Breast epithelium (tissue), 4 donors: ENCODE measurements at regions not wholly inside any gene's neighbourhood (a gene's known extent, or its start where the extent isn't known, plus 50 kb on each side); places are given as distances from the start of the nearest gene placed in this dataset.

Source experiments
- DNase-seq, 2 donors: peaks; one replicate each; pipeline ENCODE4 v3.0.0-alpha.2; 2019; ENCODE audit warnings: low spot score in 2 of 2
- H3K27ac ChIP-seq, 2 donors: fragments of 200-600 bp; sonication (generic) in 1 of 2; one replicate each; pipeline ENCODE4 v1.5.1; 2016 to 2019; ENCODE audit warnings: mild to moderate bottlenecking in 1 of 2
- H3K27me3 ChIP-seq, 2 donors: fragments of 200-600 bp; sonication (generic) in 1 of 2; one replicate each; pipeline versions ENCODE4 v1.5.1 to v1.6.0; 2017 to 2019; ENCODE audit warnings: control low read depth in 1 of 2, mild to moderate bottlenecking in 1 of 2
- H3K36me3 ChIP-seq: fragments of 200-600 bp; one replicate; pipeline ENCODE4 v1.5.1; 2019
- H3K4me1 ChIP-seq, 2 donors: fragments of 200-600 bp; sonication (generic); one replicate each; pipeline ENCODE4 v1.5.1; 2016 to 2019; ENCODE audit warnings: control low read depth in 1 of 2
- H3K4me3 ChIP-seq, 3 donors: fragments of 200-600 bp; sonication (generic); 1 replicate in 2 of 3; 2 replicates in 1 of 3; pipeline ENCODE4 v1.5.1; 2016 to 2019; ENCODE audit warnings: mild to moderate bottlenecking in 3 of 3, moderate library complexity in 2 of 3
- H3K9me3 ChIP-seq, 2 donors: fragments of 200-600 bp; sonication (generic) in 1 of 2; one replicate each; pipeline ENCODE4 v1.5.1; 2016 to 2019; ENCODE audit warnings: control low read depth in 1 of 2
- POLR2A ChIP-seq: fragments of 450-650 bp; IDR thresholded peaks from one replicate; pipeline ENCODE4 v1.6.1; 2016; ENCODE audit warnings: antibody characterized with exemption, mild to moderate bottlenecking, moderate library complexity
- POLR2AphosphoS5 ChIP-seq, 3 donors: sonication (generic); formaldehyde crosslinking; IDR thresholded peaks; one replicate each; pipeline ENCODE4 v1.6.1; 2017; ENCODE audit warnings: antibody characterized with exemption in 3 of 3
- intact Hi-C: fragments of 100-400 bp; cut with DNase I; formaldehyde crosslinking; loops from one replicate; pipeline ENCODE4 v1.15.1; 2023; ENCODE audit warnings: low total_unique reads
- TF ChIP-seq, protein P1 (sequence below), 3 donors: fragments of 450-650 bp; IDR thresholded peaks; one replicate each; pipeline ENCODE4 v1.5.1; 2016 to 2017; ENCODE audit warnings: antibody characterized with exemption in 3 of 3, mild to moderate bottlenecking in 3 of 3, moderate library complexity in 3 of 3

- intact Hi-C loops = no loop called here
Measured at GRCh38 chr18:27780061-27780745, 396.7 kb downstream of the CDH2 start.

DNA sequence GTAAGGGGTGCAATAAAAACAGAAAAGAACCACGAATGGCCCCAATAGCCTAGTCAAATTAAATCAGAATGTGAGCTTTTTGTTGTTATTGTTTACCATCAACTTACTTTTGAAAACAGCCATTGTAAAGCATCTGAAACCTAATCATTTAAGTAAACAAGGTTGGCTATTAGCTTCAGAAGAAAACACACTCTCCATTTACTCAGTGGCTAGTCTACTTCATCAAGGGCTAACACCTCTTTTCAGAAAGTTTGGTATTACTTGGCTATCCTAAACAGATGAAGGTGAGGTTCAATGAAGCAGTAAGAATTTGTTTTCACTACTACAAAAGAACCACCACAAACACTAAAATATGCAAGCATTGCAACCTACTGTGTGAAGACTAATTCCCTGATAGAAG is 398.0 kb downstream of the CDH2 start:
- TF ChIP-seq POLR2A (no peak), POLR2AphosphoS5 (IDR thresholded peaks at IDR 0.05) (no peak)
- TF ChIP-seq, protein P1, sequence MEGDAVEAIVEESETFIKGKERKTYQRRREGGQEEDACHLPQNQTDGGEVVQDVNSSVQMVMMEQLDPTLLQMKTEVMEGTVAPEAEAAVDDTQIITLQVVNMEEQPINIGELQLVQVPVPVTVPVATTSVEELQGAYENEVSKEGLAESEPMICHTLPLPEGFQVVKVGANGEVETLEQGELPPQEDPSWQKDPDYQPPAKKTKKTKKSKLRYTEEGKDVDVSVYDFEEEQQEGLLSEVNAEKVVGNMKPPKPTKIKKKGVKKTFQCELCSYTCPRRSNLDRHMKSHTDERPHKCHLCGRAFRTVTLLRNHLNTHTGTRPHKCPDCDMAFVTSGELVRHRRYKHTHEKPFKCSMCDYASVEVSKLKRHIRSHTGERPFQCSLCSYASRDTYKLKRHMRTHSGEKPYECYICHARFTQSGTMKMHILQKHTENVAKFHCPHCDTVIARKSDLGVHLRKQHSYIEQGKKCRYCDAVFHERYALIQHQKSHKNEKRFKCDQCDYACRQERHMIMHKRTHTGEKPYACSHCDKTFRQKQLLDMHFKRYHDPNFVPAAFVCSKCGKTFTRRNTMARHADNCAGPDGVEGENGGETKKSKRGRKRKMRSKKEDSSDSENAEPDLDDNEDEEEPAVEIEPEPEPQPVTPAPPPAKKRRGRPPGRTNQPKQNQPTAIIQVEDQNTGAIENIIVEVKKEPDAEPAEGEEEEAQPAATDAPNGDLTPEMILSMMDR (IDR thresholded peaks at IDR 0.05) = no peak
- H3K4me1 ChIP-seq = no peaks in the 10 kb centered on the region
- no peaks in the 10 kb centered on the region for H3K27me3 ChIP-seq
- intact Hi-C loops = loop anchor here (10.0 kb wide), 2 partner anchors 1766 to 1864 kb away; no protein-coding TSS in a partner anchor
- no peak overlapping the region for H3K4me3 ChIP-seq
- DNase-seq = no peak
- H3K9me3 ChIP-seq = no peaks in the 10 kb centered on the region
- no peaks in the 10 kb centered on the region for H3K36me3 ChIP-seq
- H3K27ac ChIP-seq = no peak overlapping the region

More at GRCh38 chr18:27780061-27780745, 396.7 kb downstream of the CDH2 start:
- TF ChIP-seq POLR2A (no peak), POLR2AphosphoS5 (IDR thresholded peaks at IDR 0.05) (no peak)
- TF ChIP-seq, protein P1 (IDR thresholded peaks at IDR 0.05) = no peak
- Histone ChIP-seq H3K4me1 (no peaks in the 10 kb centered on the region), H3K27me3 (no peaks in the 10 kb centered on the region), H3K36me3 (no peaks in the 10 kb centered on the region), H3K27ac (no peak overlapping the region), H3K4me3 (no peak overlapping the region), H3K9me3 (no peaks in the 10 kb centered on the region)
- no peak for DNase-seq

DNA sequence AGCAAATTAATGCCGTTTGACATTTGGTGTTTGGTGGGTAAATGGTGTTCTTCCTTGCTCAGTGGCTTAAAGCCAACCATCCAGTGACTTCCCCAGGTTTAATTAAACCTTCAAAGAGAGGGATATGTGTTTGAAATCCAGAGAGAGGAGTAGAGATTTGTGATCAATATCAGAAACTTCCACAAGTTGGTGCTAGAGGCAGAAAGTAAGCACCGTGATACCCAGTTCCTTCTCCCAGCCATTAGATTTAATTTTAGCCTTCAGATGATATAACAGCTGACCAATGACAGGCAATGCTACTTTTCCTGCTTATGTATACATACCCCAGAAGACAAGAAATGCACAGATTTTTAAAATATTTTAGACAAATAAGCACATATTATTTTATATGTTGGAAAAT is 398.5 kb downstream of the CDH2 start:
- no peaks in the 10 kb centered on the region for H3K36me3 ChIP-seq
- H3K4me1 ChIP-seq = no peaks in the 10 kb centered on the region
- H3K27ac ChIP-seq = no peak overlapping the region
- no peak for DNase-seq
- no peaks in the 10 kb centered on the region for H3K27me3 ChIP-seq
- intact Hi-C loops = loop anchor here (10.0 kb wide), 2 partner anchors 1766 to 1864 kb away; no protein-coding TSS in a partner anchor
- TF ChIP-seq, protein P1 (IDR thresholded peaks at IDR 0.05) = no peak
- no peak for TF ChIP-seq POLR2A
- no peak for TF ChIP-seq POLR2AphosphoS5 (IDR thresholded peaks at IDR 0.05)
- H3K4me3 ChIP-seq = no peak overlapping the region
- H3K9me3 ChIP-seq = no peaks in the 10 kb centered on the region

GRCh38 chr18:27772081-27772480 is 404.8 kb downstream of the CDH2 start:
- intact Hi-C loops = loop anchor here (10.0 kb wide), 2 partner anchors 1773 to 1857 kb away; no protein-coding TSS in a partner anchor
- no peaks in the 10 kb centered on the region for H3K9me3 ChIP-seq

GRCh38 chr18:27771571-27771970 is 405.4 kb downstream of the CDH2 start:
- Histone ChIP-seq H3K27ac (no peak overlapping the region), H3K4me3 (no peak overlapping the region), H3K9me3 (no peaks in the 10 kb centered on the region), H3K4me1 (no peaks in the 10 kb centered on the region), H3K27me3 (no peaks in the 10 kb centered on the region), H3K36me3 (no peaks in the 10 kb centered on the region)
- no peak for DNase-seq
- TF ChIP-seq, protein P1 (IDR thresholded peaks at IDR 0.05) = no peak
- no peak for TF ChIP-seq POLR2A
- TF ChIP-seq POLR2AphosphoS5 (IDR thresholded peaks at IDR 0.05) = no peak
- intact Hi-C loops = loop anchor here (10.0 kb wide), 2 partner anchors 1773 to 1857 kb away; no protein-coding TSS in a partner anchor

More at GRCh38 chr18:27772081-27772480, 404.8 kb downstream of the CDH2 start:
- Histone ChIP-seq H3K4me1 (no peaks in the 10 kb centered on the region), H3K4me3 (no peak overlapping the region), H3K36me3 (no peaks in the 10 kb centered on the region), H3K27me3 (no peaks in the 10 kb centered on the region), H3K27ac (no peak overlapping the region)
- DNase-seq = no peak
- TF ChIP-seq, protein P1 (IDR thresholded peaks at IDR 0.05) = no peak
- TF ChIP-seq POLR2A (no peak), POLR2AphosphoS5 (IDR thresholded peaks at IDR 0.05) (no peak)
